ENCODE measurements at regions not wholly inside any gene's neighbourhood (a gene's known extent, or its start where the extent isn't known, plus 50 kb on each side); places are given as distances from the start of the nearest gene placed in this dataset.

DNA sequence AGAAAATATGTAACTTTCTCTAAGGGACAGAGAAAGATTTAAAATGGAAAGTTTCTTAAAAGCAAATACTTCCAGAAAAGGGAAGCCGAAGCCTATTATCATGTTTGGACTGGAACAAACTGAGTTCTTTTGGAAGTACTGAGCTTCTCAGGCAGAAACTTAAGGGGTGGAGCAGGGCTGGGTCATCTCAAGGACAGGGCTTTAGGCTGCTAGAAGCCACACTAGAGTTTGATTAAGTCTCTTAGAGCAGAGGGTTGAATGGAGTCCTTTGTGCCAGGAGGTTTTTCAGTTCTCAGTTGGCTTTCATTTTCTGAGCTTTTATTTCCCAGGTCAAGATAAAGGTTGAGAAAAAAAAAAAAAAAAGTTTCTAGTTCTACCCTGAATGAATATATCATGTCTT lies 432.7 kb downstream of the SLITRK5 start:
- CTCF ChIA-PET (ENCODE audit: low intra/inter-chr PET ratio), result no interaction called here
- Histone ChIP-seq H3K27me3 (ENCODE audit: control insufficient read depth in 2 of 2, insufficient read depth in 2 of 2, low read length in 2 of 2) (no peaks in the 10 kb centered on the region), H3K36me3 (ENCODE audit: control insufficient read depth, insufficient read depth, low read length) (no peaks in the 10 kb centered on the region), H3K9me1 (ENCODE audit: control insufficient read depth, insufficient read depth, low read length) (no peaks in the 10 kb centered on the region), H4K20me1 (replicated peaks; ENCODE audit: control insufficient read depth, insufficient read depth, low read length) (no peaks in the 10 kb centered on the region), H3K4me3 (no peak overlapping the region), H3K9me3 (replicated peaks; ENCODE audit: control insufficient read depth, insufficient read depth, low read depth, low read length) (no peaks in the 10 kb centered on the region), H3K79me2 (ENCODE audit: control insufficient read depth, insufficient read depth, low read length) (no peaks in the 10 kb centered on the region), H2AFZ (ENCODE audit: low read depth, low read length) (no peak overlapping the region), H3K4me2 (ENCODE audit: insufficient read depth, low read length) (no peak overlapping the region), H3K9ac (ENCODE audit: insufficient read depth in 1 of 2, low read depth in 2 of 2, low read length in 2 of 2) (no peak overlapping the region), H3K4me1 (replicated peaks in 1 of 2; ENCODE audit: control insufficient read depth in 2 of 2, insufficient read depth in 2 of 2, low read length in 2 of 2) (no peaks in the 10 kb centered on the region), H3K27ac (ENCODE audit: extremely low read depth, low read depth, low read length) (no peak overlapping the region)
- in situ Hi-C loops (cut with MboI) (no loop called here), intact Hi-C loops (cut with micrococcal nuclease) (no loop called here)
- TF ChIP-seq RAD51 (IDR thresholded peaks at IDR 0.05; ENCODE audit: borderline replicate concordance, low read depth) (no peak), HNRNPH1 (optimal IDR thresholded peaks at IDR 0.05; ENCODE audit: low read depth, low read length) (no peak), LCOR (CRISPR knock-in tag; IDR thresholded peaks at IDR 0.05) (no peak), ARID2 (IDR thresholded peaks at IDR 0.05) (no peak)
- FAIRE-seq (no peak), ATAC-seq (no peak), DNase-seq (ENCODE audit: extremely low read depth in 1 of 4, low spot score in 3 of 4) (no peak)
- 0% methylated on average over 1 of the region's 1 CpG for WGBS (ENCODE audit: insufficient coverage, low coverage, missing lambda C conversion rate)
- POLR2A ChIA-PET, result no interaction called here
- no TSS peak for BruUV-seq (replicated peaks)

DNA sequence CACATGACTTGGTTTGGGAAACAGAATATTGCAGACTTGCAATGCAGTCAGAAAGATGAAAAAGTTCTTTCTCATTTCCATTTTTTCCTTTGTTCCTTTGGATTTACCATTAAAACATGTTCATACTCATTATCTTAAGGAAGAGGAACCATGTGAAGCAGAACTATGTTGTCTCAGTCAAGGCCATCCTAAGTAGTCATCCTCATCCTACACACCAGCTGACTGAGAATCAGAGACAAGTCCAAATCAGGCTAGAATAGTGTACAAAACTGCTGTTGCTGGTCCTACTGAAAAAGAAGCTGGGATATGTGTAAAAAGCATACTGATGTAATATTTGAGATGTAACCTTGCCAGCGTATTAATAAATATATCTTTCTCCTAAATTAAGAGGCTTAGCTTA lies 433.4 kb downstream of the SLITRK5 start:
- H3K27ac ChIP-seq (ENCODE audit: extremely low read depth, low read depth, low read length), result no peak overlapping the region
- no peak for DNase-seq (ENCODE audit: extremely low read depth in 1 of 4, low spot score in 3 of 4)
- no TSS peak for BruUV-seq (replicated peaks)
- H3K4me3 ChIP-seq, result no peak overlapping the region
- H3K36me3 ChIP-seq (ENCODE audit: control insufficient read depth, insufficient read depth, low read length), result no peaks in the 10 kb centered on the region
- H3K9me3 ChIP-seq (replicated peaks; ENCODE audit: control insufficient read depth, insufficient read depth, low read depth, low read length), result no peaks in the 10 kb centered on the region
- no peaks in the 10 kb centered on the region for H3K27me3 ChIP-seq (ENCODE audit: control insufficient read depth in 2 of 2, insufficient read depth in 2 of 2, low read length in 2 of 2)
- FAIRE-seq, result no peak
- H4K20me1 ChIP-seq (replicated peaks; ENCODE audit: control insufficient read depth, insufficient read depth, low read length), result no peaks in the 10 kb centered on the region
- 0% methylated on average over 1 of the region's 1 CpG for WGBS (ENCODE audit: insufficient coverage, low coverage, missing lambda C conversion rate)
- no peak overlapping the region for H2AFZ ChIP-seq (ENCODE audit: low read depth, low read length)
- POLR2A ChIA-PET, result no interaction called here
- in situ Hi-C loops (cut with MboI) (no loop called here), intact Hi-C loops (cut with micrococcal nuclease) (no loop called here)
- H3K4me2 ChIP-seq (ENCODE audit: insufficient read depth, low read length), result no peak overlapping the region
- H3K9me1 ChIP-seq (ENCODE audit: control insufficient read depth, insufficient read depth, low read length), result no peaks in the 10 kb centered on the region
- no peaks in the 10 kb centered on the region for H3K4me1 ChIP-seq (replicated peaks in 1 of 2; ENCODE audit: control insufficient read depth in 2 of 2, insufficient read depth in 2 of 2, low read length in 2 of 2)
- no peaks in the 10 kb centered on the region for H3K79me2 ChIP-seq (ENCODE audit: control insufficient read depth, insufficient read depth, low read length)
- ATAC-seq, result no peak
- CTCF ChIA-PET (ENCODE audit: low intra/inter-chr PET ratio), result no interaction called here
- no peak overlapping the region for H3K9ac ChIP-seq (ENCODE audit: insufficient read depth in 1 of 2, low read depth in 2 of 2, low read length in 2 of 2)
- no peak for TF ChIP-seq GATA2 (CRISPR knock-in tag; IDR thresholded peaks at IDR 0.05)
- no peak for TF ChIP-seq TOE1 (IDR thresholded peaks at IDR 0.05; ENCODE audit: borderline replicate concordance)
- no peak for TF ChIP-seq TOE1 (CRISPR knock-in tag; IDR thresholded peaks at IDR 0.05; ENCODE audit: borderline replicate concordance, low read depth)
- TF ChIP-seq SMARCC2 (IDR thresholded peaks at IDR 0.05; ENCODE audit: low read depth), result no peak
- TF ChIP-seq FOXK1 (CRISPR knock-in tag; IDR thresholded peaks at IDR 0.05; ENCODE audit: borderline replicate concordance), result no peak
- no peak for TF ChIP-seq ZNF143 (CRISPR knock-in tag; IDR thresholded peaks at IDR 0.05)
- TF ChIP-seq MAFF (IDR thresholded peaks at IDR 0.05; ENCODE audit: low read length), result no peak
- TF ChIP-seq MYC (IDR thresholded peaks at IDR 0.05; ENCODE audit: low read depth, low read length), result no peak
- no peak for TF ChIP-seq MYC (CRISPR knock-in tag; IDR thresholded peaks at IDR 0.05; ENCODE audit: borderline replicate concordance, low read depth)
- TF ChIP-seq, protein P1, sequence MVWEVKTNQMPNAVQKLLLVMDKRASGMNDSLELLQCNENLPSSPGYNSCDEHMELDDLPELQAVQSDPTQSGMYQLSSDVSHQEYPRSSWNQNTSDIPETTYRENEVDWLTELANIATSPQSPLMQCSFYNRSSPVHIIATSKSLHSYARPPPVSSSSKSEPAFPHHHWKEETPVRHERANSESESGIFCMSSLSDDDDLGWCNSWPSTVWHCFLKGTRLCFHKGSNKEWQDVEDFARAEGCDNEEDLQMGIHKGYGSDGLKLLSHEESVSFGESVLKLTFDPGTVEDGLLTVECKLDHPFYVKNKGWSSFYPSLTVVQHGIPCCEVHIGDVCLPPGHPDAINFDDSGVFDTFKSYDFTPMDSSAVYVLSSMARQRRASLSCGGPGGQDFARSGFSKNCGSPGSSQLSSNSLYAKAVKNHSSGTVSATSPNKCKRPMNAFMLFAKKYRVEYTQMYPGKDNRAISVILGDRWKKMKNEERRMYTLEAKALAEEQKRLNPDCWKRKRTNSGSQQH (CRISPR knock-in tag; IDR thresholded peaks at IDR 0.05), result no peak
- no peak for TF ChIP-seq ZKSCAN1 (IDR thresholded peaks at IDR 0.05; ENCODE audit: low read depth, low read length)
- no peak for TF ChIP-seq STAT5A (IDR thresholded peaks at IDR 0.05; ENCODE audit: borderline replicate concordance, low read length)
- TF ChIP-seq RBM39 (optimal IDR thresholded peaks at IDR 0.05; ENCODE audit: low read depth, low read length), result no peak
- TF ChIP-seq HMG20A (CRISPR knock-in tag; conservative IDR thresholded peaks at IDR 0.05), result no peak
- TF ChIP-seq ZSCAN29 (IDR thresholded peaks at IDR 0.05), result no peak
- no peak for TF ChIP-seq RBM15 (IDR thresholded peaks at IDR 0.05; ENCODE audit: insufficient read depth, low read length)

Measured in K562 (cell line).